Upper lobe of left lung (tissue), 4 donors: ENCODE measurements at regions not wholly inside any gene's neighbourhood (a gene's known extent, or its start where the extent isn't known, plus 50 kb on each side); places are given as distances from the start of the nearest gene placed in this dataset.

Experiments used
- EP300 ChIP-seq, 4 donors: sonication (generic); formaldehyde crosslinking; IDR thresholded peaks; one replicate each; pipeline ENCODE4 v1.5.1; 2017; ENCODE audit warnings: antibody characterized with exemption in 4 of 4, control low read depth in 2 of 4
- POLR2A ChIP-seq, 4 donors: fragments of 450-650 bp; IDR thresholded peaks; one replicate each; pipeline ENCODE4 v1.5.1; 2016 to 2017; ENCODE audit warnings: antibody characterized with exemption in 4 of 4, mild to moderate bottlenecking in 2 of 4
- POLR2AphosphoS5 ChIP-seq, 2 donors: sonication (generic); formaldehyde crosslinking; IDR thresholded peaks; one replicate each; pipeline ENCODE4 v1.5.1; 2017; ENCODE audit warnings: antibody characterized with exemption in 2 of 2
- TF ChIP-seq, protein P1 (sequence below), 6 experiments: fragments of 450-650 bp in 4 of 6; fragments of 200-600 bp in 2 of 6; sonication (generic) in 2 of 6; IDR thresholded peaks; one replicate each; pipeline ENCODE4 v1.5.1; 2016 to 2019; ENCODE audit warnings: antibody characterized with exemption in 6 of 6

DNA sequence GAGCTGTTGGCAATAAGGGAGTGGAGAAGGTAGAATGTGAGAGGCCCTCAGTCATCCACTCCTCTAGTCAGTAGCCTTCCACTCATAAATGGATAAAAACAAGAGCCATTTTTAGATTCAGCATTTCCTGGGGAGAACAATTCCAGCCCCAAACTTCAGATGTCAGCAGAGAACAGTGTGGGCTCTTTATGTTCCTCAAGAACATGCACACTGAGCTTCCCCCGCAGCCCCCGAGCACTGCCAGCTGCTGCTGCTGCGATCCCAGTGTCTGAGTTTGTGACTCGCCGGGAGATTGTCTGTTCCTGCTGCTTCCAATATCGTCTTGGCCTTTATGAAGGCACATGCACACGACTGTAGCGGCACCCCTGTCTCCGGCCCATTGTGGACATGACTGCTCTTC lies 143.7 kb upstream of the CTNNA2 start:
- TF ChIP-seq, protein P1, sequence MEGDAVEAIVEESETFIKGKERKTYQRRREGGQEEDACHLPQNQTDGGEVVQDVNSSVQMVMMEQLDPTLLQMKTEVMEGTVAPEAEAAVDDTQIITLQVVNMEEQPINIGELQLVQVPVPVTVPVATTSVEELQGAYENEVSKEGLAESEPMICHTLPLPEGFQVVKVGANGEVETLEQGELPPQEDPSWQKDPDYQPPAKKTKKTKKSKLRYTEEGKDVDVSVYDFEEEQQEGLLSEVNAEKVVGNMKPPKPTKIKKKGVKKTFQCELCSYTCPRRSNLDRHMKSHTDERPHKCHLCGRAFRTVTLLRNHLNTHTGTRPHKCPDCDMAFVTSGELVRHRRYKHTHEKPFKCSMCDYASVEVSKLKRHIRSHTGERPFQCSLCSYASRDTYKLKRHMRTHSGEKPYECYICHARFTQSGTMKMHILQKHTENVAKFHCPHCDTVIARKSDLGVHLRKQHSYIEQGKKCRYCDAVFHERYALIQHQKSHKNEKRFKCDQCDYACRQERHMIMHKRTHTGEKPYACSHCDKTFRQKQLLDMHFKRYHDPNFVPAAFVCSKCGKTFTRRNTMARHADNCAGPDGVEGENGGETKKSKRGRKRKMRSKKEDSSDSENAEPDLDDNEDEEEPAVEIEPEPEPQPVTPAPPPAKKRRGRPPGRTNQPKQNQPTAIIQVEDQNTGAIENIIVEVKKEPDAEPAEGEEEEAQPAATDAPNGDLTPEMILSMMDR (IDR thresholded peaks at IDR 0.05), result no peak
- TF ChIP-seq POLR2A (IDR thresholded peaks at IDR 0.05) (no peak), POLR2AphosphoS5 (IDR thresholded peaks at IDR 0.05) (no peak), EP300 (IDR thresholded peaks at IDR 0.05) (no peak)
